ENCODE measurements at regions not wholly inside any gene's neighbourhood (a gene's known extent, or its start where the extent isn't known, plus 50 kb on each side); places are given as distances from the start of the nearest gene placed in this dataset.

DNA sequence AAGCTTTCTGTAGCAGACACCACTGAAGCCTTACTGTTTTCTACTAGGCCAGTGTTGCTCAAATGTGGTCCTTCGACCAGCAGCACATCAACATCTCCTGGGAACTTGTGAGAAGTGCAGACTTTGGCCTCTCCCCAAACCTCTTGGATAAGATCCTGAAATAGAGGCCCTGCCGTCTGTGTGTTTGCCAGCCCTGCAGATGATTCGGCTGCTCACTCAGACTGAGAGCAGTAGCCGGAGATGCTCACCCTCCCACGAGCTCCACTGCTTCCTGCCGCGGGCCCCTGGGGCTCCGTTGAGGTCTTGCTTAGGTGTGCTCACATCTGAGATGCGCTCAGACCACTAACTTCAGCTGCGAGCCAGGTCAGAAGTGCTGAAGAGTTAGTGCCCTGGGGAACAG, 129.5 kb upstream of the SSTR4 start:
- DNase-seq (peak in 1 of 2 donors; percentile 54), ATAC-seq (ENCODE audit: low FRiP score) (peak; percentile 19)
- Histone ChIP-seq H3K4me1 (ENCODE audit: control insufficient read depth in 1 of 2, insufficient read depth in 2 of 2, low read length in 2 of 2) (no peaks in the 10 kb centered on the region), H3K27me3 (ENCODE audit: control insufficient read depth in 1 of 2, insufficient read depth in 2 of 2, low read length in 1 of 2) (no peaks in the 10 kb centered on the region), H3K36me3 (ENCODE audit: control insufficient read depth in 1 of 2, insufficient read depth in 2 of 2, low read length in 1 of 2) (no peaks in the 10 kb centered on the region), H3K9me3 (ENCODE audit: control insufficient read depth, low read length) (no peaks in the 10 kb centered on the region), H3K27ac (ENCODE audit: low read depth in 1 of 2, low read length in 2 of 2) (no peak overlapping the region), H3K4me3 (ENCODE audit: low read length in 2 of 2) (no peak overlapping the region)
- intact Hi-C loops (cut with DNase I), result no loop called here
- 33 to 41% methylated on average over 10 of the region's 10 CpGs for WGBS, 2 donors

DNA sequence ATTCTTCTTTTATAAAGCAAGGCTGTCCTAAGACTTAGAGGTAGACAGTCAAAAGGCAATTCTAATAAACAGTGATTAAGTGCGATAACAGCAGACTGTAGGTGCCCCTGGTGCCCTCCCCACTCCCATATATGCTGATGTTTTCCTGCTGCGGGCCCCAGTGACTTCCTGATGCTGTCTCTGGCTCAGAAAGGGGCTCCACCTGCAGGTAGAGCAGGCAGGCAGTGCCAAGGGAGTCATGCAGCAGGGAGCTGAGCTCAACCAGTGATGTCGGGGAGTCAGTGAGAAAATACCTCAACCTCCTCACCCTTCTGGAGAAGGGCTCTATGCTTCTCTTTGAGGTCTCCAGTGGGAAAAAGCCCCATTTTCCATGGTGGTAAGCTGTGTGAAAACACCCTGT, 126.7 kb upstream of the SSTR4 start:
- Histone ChIP-seq H3K9me3 (ENCODE audit: control insufficient read depth, low read length) (no peaks in the 10 kb centered on the region), H3K27ac (ENCODE audit: low read depth in 1 of 2, low read length in 2 of 2) (no peak overlapping the region), H3K4me1 (ENCODE audit: control insufficient read depth in 1 of 2, insufficient read depth in 2 of 2, low read length in 2 of 2) (no peaks in the 10 kb centered on the region), H3K4me3 (ENCODE audit: low read length in 2 of 2) (no peak overlapping the region), H3K27me3 (ENCODE audit: control insufficient read depth in 1 of 2, insufficient read depth in 2 of 2, low read length in 1 of 2) (no peaks in the 10 kb centered on the region), H3K36me3 (ENCODE audit: control insufficient read depth in 1 of 2, insufficient read depth in 2 of 2, low read length in 1 of 2) (no peaks in the 10 kb centered on the region)
- ATAC-seq (ENCODE audit: low FRiP score), result no peak
- no peak for DNase-seq
- 82 to 83% methylated on average over 3 of the region's 3 CpGs for WGBS, 2 donors
- intact Hi-C loops (cut with DNase I), result no loop called here

GRCh38 chr20:22908944-22909343, 126.2 kb upstream of the SSTR4 start:
- no peaks in the 10 kb centered on the region for H3K9me3 ChIP-seq (ENCODE audit: control insufficient read depth, low read length)
- 73 to 84% methylated on average over 3 of the region's 3 CpGs for WGBS, 2 donors
- H3K4me1 ChIP-seq (ENCODE audit: control insufficient read depth in 1 of 2, insufficient read depth in 2 of 2, low read length in 2 of 2), result no peaks in the 10 kb centered on the region
- DNase-seq (no peak), ATAC-seq (ENCODE audit: low FRiP score) (no peak)
- intact Hi-C loops (cut with DNase I), result no loop called here
- H3K4me3 ChIP-seq (ENCODE audit: low read length in 2 of 2), result no peak overlapping the region
- no peaks in the 10 kb centered on the region for H3K27me3 ChIP-seq (ENCODE audit: control insufficient read depth in 1 of 2, insufficient read depth in 2 of 2, low read length in 1 of 2)
- no peak overlapping the region for H3K27ac ChIP-seq (ENCODE audit: low read depth in 1 of 2, low read length in 2 of 2)
- H3K36me3 ChIP-seq (ENCODE audit: control insufficient read depth in 1 of 2, insufficient read depth in 2 of 2, low read length in 1 of 2), result no peaks in the 10 kb centered on the region

- no peak for DNase-seq
- ATAC-seq (ENCODE audit: low FRiP score), result no peak
Observed at GRCh38 chr20:22909436-22909835, 125.7 kb upstream of the SSTR4 start.

DNA sequence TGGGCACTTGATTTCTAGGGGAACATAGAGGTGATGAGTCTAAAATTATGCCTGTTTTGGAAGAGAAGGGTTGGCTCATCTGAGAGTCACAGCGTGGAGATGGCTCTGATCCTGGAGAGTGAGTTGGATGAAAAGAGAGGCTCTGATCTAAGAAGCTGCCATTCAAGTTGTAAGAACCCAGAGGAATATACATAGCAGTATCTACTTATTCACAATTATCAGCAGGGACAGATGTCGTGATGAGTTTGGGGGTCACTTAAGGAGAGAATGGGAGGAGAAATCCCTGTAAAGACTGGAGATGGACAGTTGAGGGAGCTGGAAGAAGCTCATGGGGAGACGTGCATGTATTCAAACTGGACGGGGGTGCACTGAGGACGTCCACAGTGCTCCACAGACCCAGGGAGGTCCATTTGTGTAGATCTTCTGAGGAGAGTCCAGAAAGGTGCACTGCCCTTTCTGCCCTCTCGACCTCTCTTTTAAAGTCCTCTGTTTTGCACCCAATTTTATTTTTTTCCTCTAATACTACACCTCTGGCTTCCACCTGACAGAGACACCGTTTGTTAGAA, 124.7 kb upstream of the SSTR4 start:
- no peaks in the 10 kb centered on the region for H3K4me1 ChIP-seq (ENCODE audit: control insufficient read depth in 1 of 2, insufficient read depth in 2 of 2, low read length in 2 of 2)
- no peak overlapping the region for H3K27ac ChIP-seq (ENCODE audit: low read depth in 1 of 2, low read length in 2 of 2)
- DNase-seq, result no peak
- no peaks in the 10 kb centered on the region for H3K27me3 ChIP-seq (ENCODE audit: control insufficient read depth in 1 of 2, insufficient read depth in 2 of 2, low read length in 1 of 2)
- no peaks in the 10 kb centered on the region for H3K9me3 ChIP-seq (ENCODE audit: control insufficient read depth, low read length)
- no peak overlapping the region for H3K4me3 ChIP-seq (ENCODE audit: low read length in 2 of 2)
- ATAC-seq (ENCODE audit: low FRiP score), result no peak
- no peaks in the 10 kb centered on the region for H3K36me3 ChIP-seq (ENCODE audit: control insufficient read depth in 1 of 2, insufficient read depth in 2 of 2, low read length in 1 of 2)
- WGBS, 2 donors, result 72 to 76% methylated on average over 7 of the region's 7 CpGs
- intact Hi-C loops (cut with DNase I), result loop anchor here in 1 of 2 donors (2.0 kb wide), 1 partner anchor 22 kb away; no protein-coding TSS in a partner anchor

More at GRCh38 chr20:22909436-22909835, 125.7 kb upstream of the SSTR4 start:
- no peaks in the 10 kb centered on the region for H3K4me1 ChIP-seq (ENCODE audit: control insufficient read depth in 1 of 2, insufficient read depth in 2 of 2, low read length in 2 of 2)
- no peak overlapping the region for H3K27ac ChIP-seq (ENCODE audit: low read depth in 1 of 2, low read length in 2 of 2)
- intact Hi-C loops (cut with DNase I), result no loop called here
- no peak overlapping the region for H3K4me3 ChIP-seq (ENCODE audit: low read length in 2 of 2)
- no peaks in the 10 kb centered on the region for H3K36me3 ChIP-seq (ENCODE audit: control insufficient read depth in 1 of 2, insufficient read depth in 2 of 2, low read length in 1 of 2)
- no peaks in the 10 kb centered on the region for H3K27me3 ChIP-seq (ENCODE audit: control insufficient read depth in 1 of 2, insufficient read depth in 2 of 2, low read length in 1 of 2)
- no peaks in the 10 kb centered on the region for H3K9me3 ChIP-seq (ENCODE audit: control insufficient read depth, low read length)

DNA sequence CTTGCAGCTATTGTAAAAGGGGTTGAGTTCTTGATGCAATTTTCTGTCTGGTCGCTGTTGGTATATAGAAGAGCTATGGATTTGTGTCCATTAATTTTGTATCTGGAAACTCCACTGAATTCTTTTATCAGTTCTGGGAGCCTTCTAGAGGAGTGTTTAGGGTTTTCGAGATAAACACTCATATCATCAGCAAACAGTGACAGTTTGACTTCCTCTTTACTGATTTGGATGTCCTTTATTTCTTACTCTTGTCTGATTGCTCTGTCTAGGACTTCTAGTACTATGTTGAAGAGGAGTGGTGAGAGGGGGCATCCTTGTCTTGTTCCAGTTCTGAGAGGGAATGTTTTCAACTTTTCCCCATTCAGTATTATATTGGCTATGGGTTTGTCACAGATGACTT, 120.8 kb upstream of the SSTR4 start:
- intact Hi-C loops (cut with DNase I), result no loop called here
- no peak for ATAC-seq (ENCODE audit: low FRiP score)
- 81 to 86% methylated on average over 2 of the region's 2 CpGs for WGBS, 2 donors

DNA sequence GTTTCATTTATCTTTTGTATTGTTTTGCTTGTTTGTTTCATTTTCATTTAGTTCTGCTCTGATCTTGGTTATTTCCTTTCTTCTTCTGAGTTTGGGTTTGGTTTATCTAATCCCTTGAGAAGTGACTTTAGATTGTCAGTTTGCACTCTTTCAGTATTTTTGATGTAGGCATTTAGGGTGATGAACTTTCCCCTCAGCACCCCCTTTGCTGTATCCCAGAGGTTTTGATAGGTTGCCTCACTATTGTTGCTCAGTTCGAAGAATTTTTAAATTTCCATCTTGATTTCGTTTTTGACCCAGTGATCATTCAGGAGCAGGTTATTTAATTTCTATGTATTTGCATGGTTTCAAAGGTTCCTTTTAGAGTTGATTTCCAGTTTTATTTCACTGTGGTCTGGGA, 119.6 kb upstream of the SSTR4 start:
- no peak for DNase-seq
- no peak overlapping the region for H3K4me3 ChIP-seq (ENCODE audit: low read length in 2 of 2)
- no peaks in the 10 kb centered on the region for H3K36me3 ChIP-seq (ENCODE audit: control insufficient read depth in 1 of 2, insufficient read depth in 2 of 2, low read length in 1 of 2)
- ATAC-seq (ENCODE audit: low FRiP score), result no peak
- no peaks in the 10 kb centered on the region for H3K27me3 ChIP-seq (ENCODE audit: control insufficient read depth in 1 of 2, insufficient read depth in 2 of 2, low read length in 1 of 2)
- H3K27ac ChIP-seq (ENCODE audit: low read depth in 1 of 2, low read length in 2 of 2), result no peak overlapping the region
- WGBS, 2 donors, result 83 to 85% methylated on average over 2 of the region's 2 CpGs
- intact Hi-C loops (cut with DNase I), result no loop called here
- H3K4me1 ChIP-seq (ENCODE audit: control insufficient read depth in 1 of 2, insufficient read depth in 2 of 2, low read length in 2 of 2), result no peaks in the 10 kb centered on the region
- H3K9me3 ChIP-seq (ENCODE audit: control insufficient read depth, low read length), result no peaks in the 10 kb centered on the region

More for the DNA sequence above, 120.8 kb upstream of the SSTR4 start:
- H3K4me1 ChIP-seq (ENCODE audit: control insufficient read depth in 1 of 2, insufficient read depth in 2 of 2, low read length in 2 of 2), result no peaks in the 10 kb centered on the region
- H3K36me3 ChIP-seq (ENCODE audit: control insufficient read depth in 1 of 2, insufficient read depth in 2 of 2, low read length in 1 of 2), result no peaks in the 10 kb centered on the region
- no peak overlapping the region for H3K27ac ChIP-seq (ENCODE audit: low read depth in 1 of 2, low read length in 2 of 2)
- H3K27me3 ChIP-seq (ENCODE audit: control insufficient read depth in 1 of 2, insufficient read depth in 2 of 2, low read length in 1 of 2), result no peaks in the 10 kb centered on the region
- H3K9me3 ChIP-seq (ENCODE audit: control insufficient read depth, low read length), result no peaks in the 10 kb centered on the region
- no peak for DNase-seq
- H3K4me3 ChIP-seq (ENCODE audit: low read length in 2 of 2), result no peak overlapping the region

- Histone ChIP-seq H3K4me3 (ENCODE audit: low read length in 2 of 2) (no peak overlapping the region), H3K4me1 (ENCODE audit: control insufficient read depth in 1 of 2, insufficient read depth in 2 of 2, low read length in 2 of 2) (no peaks in the 10 kb centered on the region), H3K9me3 (ENCODE audit: control insufficient read depth, low read length) (no peaks in the 10 kb centered on the region), H3K36me3 (ENCODE audit: control insufficient read depth in 1 of 2, insufficient read depth in 2 of 2, low read length in 1 of 2) (no peaks in the 10 kb centered on the region), H3K27me3 (ENCODE audit: control insufficient read depth in 1 of 2, insufficient read depth in 2 of 2, low read length in 1 of 2) (no peaks in the 10 kb centered on the region), H3K27ac (ENCODE audit: low read depth in 1 of 2, low read length in 2 of 2) (no peak overlapping the region)
- DNase-seq, result no peak
- intact Hi-C loops (cut with DNase I), result no loop called here
- 79 to 81% methylated on average over 12 of the region's 12 CpGs for WGBS, 2 donors
- ATAC-seq (ENCODE audit: low FRiP score), result no peak
Observed at GRCh38 chr20:22916021-22916842, 118.9 kb upstream of the SSTR4 start.

DNA sequence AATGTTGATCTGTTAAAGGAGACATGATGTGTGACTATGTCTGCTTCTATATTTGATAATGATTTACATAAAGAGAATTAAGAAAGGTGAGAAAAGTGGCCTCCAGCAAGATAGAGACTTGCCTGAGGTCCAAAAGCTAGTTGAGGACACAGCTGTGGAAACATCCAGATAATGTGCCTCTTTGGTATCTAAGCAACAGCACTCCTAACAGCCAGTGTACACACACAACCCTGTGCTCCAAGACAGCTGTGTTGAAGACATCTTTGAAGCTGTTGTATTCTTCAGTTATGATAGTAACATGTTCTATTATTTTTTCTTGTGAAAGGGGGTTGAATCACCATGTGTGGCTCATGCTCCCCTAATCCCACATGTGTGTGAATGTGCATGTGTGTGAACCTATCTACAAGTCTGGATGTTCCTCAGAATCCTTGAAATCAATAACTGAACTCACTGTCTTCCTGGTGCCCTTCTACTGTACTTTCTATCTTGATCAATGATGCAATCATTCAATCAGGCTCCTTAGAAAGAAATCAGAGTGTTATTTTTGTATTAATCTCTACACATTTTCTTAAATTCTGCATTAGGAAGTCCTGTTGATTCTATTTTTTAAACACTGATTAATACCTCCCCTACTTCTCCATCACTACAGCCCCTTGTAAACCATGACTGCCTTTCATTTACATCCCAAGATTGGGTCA, 116.7 kb upstream of the SSTR4 start:
- Histone ChIP-seq H3K9me3 (ENCODE audit: control insufficient read depth, low read length) (no peaks in the 10 kb centered on the region), H3K36me3 (ENCODE audit: control insufficient read depth in 1 of 2, insufficient read depth in 2 of 2, low read length in 1 of 2) (no peaks in the 10 kb centered on the region), H3K27me3 (ENCODE audit: control insufficient read depth in 1 of 2, insufficient read depth in 2 of 2, low read length in 1 of 2) (no peaks in the 10 kb centered on the region), H3K4me1 (ENCODE audit: control insufficient read depth in 1 of 2, insufficient read depth in 2 of 2, low read length in 2 of 2) (no peaks in the 10 kb centered on the region), H3K4me3 (ENCODE audit: low read length in 2 of 2) (no peak overlapping the region), H3K27ac (ENCODE audit: low read depth in 1 of 2, low read length in 2 of 2) (no peak overlapping the region)
- DNase-seq, result no peak
- intact Hi-C loops (cut with DNase I), result no loop called here
- no peak for ATAC-seq (ENCODE audit: low FRiP score)
